ENCODE measurements at regions not wholly inside any gene's neighbourhood (a gene's known extent, or its start where the extent isn't known, plus 50 kb on each side); places are given as distances from the start of the nearest gene placed in this dataset.
"Not testable (repeated sequence)": the region's sequence is repeated elsewhere in the genome, so short reads cannot be mapped to it uniquely, and the experiment has no call there.

GRCh38 chr6:164075981-164076615 is 661.6 kb downstream of the QKI start:
- DNase-seq (ENCODE audit: low read depth in 2 of 2), result no peak

- no peak for DNase-seq (ENCODE audit: low read depth in 2 of 2)
These were observed 657.7 kb downstream of the QKI start for GRCh38 chr6:164072240-164072666.

GRCh38 chr6:164069350-164069990 is 655.0 kb downstream of the QKI start:
- no peak for DNase-seq (ENCODE audit: low read depth in 2 of 2)

- no peak for DNase-seq (ENCODE audit: low read depth in 2 of 2)
These were observed 654.0 kb downstream of the QKI start for GRCh38 chr6:164068527-164068926.

- no peak for DNase-seq (ENCODE audit: low read depth in 2 of 2)
These were observed 652.2 kb downstream of the QKI start for GRCh38 chr6:164066766-164067165.

- no peak for DNase-seq (ENCODE audit: low read depth in 2 of 2)
These were observed 651.8 kb downstream of the QKI start for GRCh38 chr6:164066335-164066734.

- no peak for DNase-seq (ENCODE audit: low read depth in 2 of 2)
These were observed 648.8 kb downstream of the QKI start for GRCh38 chr6:164063346-164063745.

GRCh38 chr6:164062872-164063271 is 648.4 kb downstream of the QKI start:
- DNase-seq (ENCODE audit: low read depth in 2 of 2), result no peak

- DNase-seq (ENCODE audit: low read depth in 2 of 2), result no peak
These were observed 643.4 kb downstream of the QKI start for GRCh38 chr6:164057876-164058275.

GRCh38 chr6:164051427-164051826 is 636.9 kb downstream of the QKI start:
- DNase-seq (ENCODE audit: low read depth in 2 of 2), result no peak

- DNase-seq (ENCODE audit: low read depth in 2 of 2), result no peak
These were observed 635.0 kb downstream of the QKI start for GRCh38 chr6:164049517-164049988.

- no peak for DNase-seq (ENCODE audit: low read depth in 2 of 2)
These were observed 634.5 kb downstream of the QKI start for GRCh38 chr6:164048840-164049516.

- no peak for DNase-seq (ENCODE audit: low read depth in 2 of 2)
These were observed 630.6 kb downstream of the QKI start for GRCh38 chr6:164045082-164045481.

GRCh38 chr6:164043656-164044055 is 629.1 kb downstream of the QKI start:
- DNase-seq (ENCODE audit: low read depth in 2 of 2), result not testable (repeated sequence)

GRCh38 chr6:164042212-164042611 is 627.7 kb downstream of the QKI start:
- no peak for DNase-seq (ENCODE audit: low read depth in 2 of 2)

- no peak for DNase-seq (ENCODE audit: low read depth in 2 of 2)
These were observed 626.5 kb downstream of the QKI start for GRCh38 chr6:164040994-164041393.

- peak in 1 of 2 donors; percentile 10 for DNase-seq (ENCODE audit: low read depth in 2 of 2)
These were observed 625.4 kb downstream of the QKI start for GRCh38 chr6:164039954-164040375.

- no peak for DNase-seq (ENCODE audit: low read depth in 2 of 2)
These were observed 622.8 kb downstream of the QKI start for GRCh38 chr6:164037171-164037870.

GRCh38 chr6:164035900-164036485 is 621.5 kb downstream of the QKI start:
- no peak for DNase-seq (ENCODE audit: low read depth in 2 of 2)

GRCh38 chr6:164034602-164035140 is 620.2 kb downstream of the QKI start:
- no peak for DNase-seq (ENCODE audit: low read depth in 2 of 2)

GRCh38 chr6:164025180-164025579 is 610.7 kb downstream of the QKI start:
- DNase-seq (ENCODE audit: low read depth in 2 of 2), result no peak

GRCh38 chr6:164023535-164023934 is 609.0 kb downstream of the QKI start:
- no peak for DNase-seq (ENCODE audit: low read depth in 2 of 2)

Measured in stimulated activated CD8-positive, alpha-beta memory T cell treated with anti-CD3 and anti-CD28 coated beads, Interleukin-2, amount 100 ng/mL, for 1 hour (primary cell).